Natural killer cell (primary cell): ENCODE measurements at regions not wholly inside any gene's neighbourhood (a gene's known extent, or its start where the extent isn't known, plus 50 kb on each side); places are given as distances from the start of the nearest gene placed in this dataset.

Source experiments
- ATAC-seq, 3 donors: fragments of 150-1000 bp in 2 of 3; fragments of 200-7000 bp in 1 of 3; cut with Tn5 transposase; 1 replicate in 1 of 3; 2 replicates in 2 of 3; pipeline ENCODE4 v1.10.0; 2021; ENCODE audit warnings: mild to moderate bottlenecking in 2 of 3, moderate library complexity in 2 of 3
- DNase-seq, 2 donors: peaks; one replicate each; pipeline versions ENCODE4 v3.0.0 to v3.0.0-alpha.2; 2013 to 2021; ENCODE audit warnings: mixed read lengths in 1 of 2
- H3K27ac ChIP-seq: one replicate; pipeline ENCODE4 v1.5.1; 2013; ENCODE audit warnings: mild to moderate bottlenecking, low read length
- H3K27me3 ChIP-seq: one replicate; pipeline ENCODE4 v1.6.1; 2013; ENCODE audit warnings: low read length; ENCODE audit not compliant: control insufficient read depth, insufficient read depth
- H3K36me3 ChIP-seq: one replicate; pipeline ENCODE4 v1.6.1; 2013; ENCODE audit warnings: low read length; ENCODE audit not compliant: control insufficient read depth, insufficient read depth
- H3K4me1 ChIP-seq: one replicate; pipeline ENCODE4 v1.6.1; 2013; ENCODE audit warnings: low read length; ENCODE audit not compliant: control insufficient read depth, insufficient read depth
- H3K4me3 ChIP-seq: one replicate; pipeline ENCODE4 v1.5.1; 2013; ENCODE audit warnings: low read length
- H3K9me3 ChIP-seq: one replicate; pipeline ENCODE4 v1.6.1; 2013; ENCODE audit warnings: low read length; ENCODE audit not compliant: control insufficient read depth, insufficient read depth
- H3K27ac Mint-ChIP-seq, 2 donors: one replicate each; pipeline ENCODE4 v1.8.0; 2022; ENCODE audit warnings: mild to moderate bottlenecking in 2 of 2, mixed read lengths in 2 of 2, moderate library complexity in 1 of 2
- H3K27me3 Mint-ChIP-seq, 2 donors: one replicate each; pipeline ENCODE4 v1.8.0; 2022; ENCODE audit warnings: low read depth in 2 of 2, mixed read lengths in 2 of 2
- H3K36me3 Mint-ChIP-seq: one replicate; pipeline ENCODE4 v1.8.0; 2022; ENCODE audit warnings: mixed read lengths
- H3K4me1 Mint-ChIP-seq, 2 donors: one replicate each; pipeline ENCODE4 v1.8.0; 2022; ENCODE audit warnings: mixed read lengths in 2 of 2
- H3K4me3 Mint-ChIP-seq: one replicate; pipeline ENCODE4 v1.8.0; 2022; ENCODE audit warnings: mild to moderate bottlenecking, moderate library complexity, mixed read lengths
- H3K9me3 Mint-ChIP-seq, 2 donors: one replicate each; pipeline ENCODE4 v1.8.0; 2022; ENCODE audit warnings: mixed read lengths in 2 of 2
- CTCF ChIP-seq: fragments of 200-600 bp; IDR thresholded peaks from one replicate; pipeline ENCODE4 v1.8.0; 2022; ENCODE audit warnings: antibody characterized with exemption
- WGBS: methylation state at CpG from one replicate; pipeline ENCODE4 v1.1.7; 2013; ENCODE audit warnings: missing lambda C conversion rate; ENCODE audit not compliant: insufficient coverage; 5-methylcytosine and 5-hydroxymethylcytosine counted together
- intact Hi-C: fragments of 100-400 bp; cut with micrococcal nuclease; formaldehyde crosslinking; loops from one replicate; pipeline ENCODE4 v1.14.2; 2022

GRCh38 chrX:137646472-137646871, 80.5 kb downstream of the ZIC3 start:
- no peaks in the 10 kb centered on the region for H3K27me3 ChIP-seq
- ATAC-seq (no peak), DNase-seq (no peak)
- H3K9me3 ChIP-seq: no peaks in the 10 kb centered on the region
- intact Hi-C loops: no loop called here
- H3K4me3 Mint-ChIP-seq: no peak overlapping the region
- WGBS: 78% methylated on average over 4 of the region's 4 CpGs
- H3K27me3 Mint-ChIP-seq: peaks cover 3 to 8% of the 10 kb centered on the region in 2 donors
- no peak overlapping the region for H3K4me3 ChIP-seq
- H3K27ac ChIP-seq: no peak overlapping the region
- no peaks in the 10 kb centered on the region for H3K36me3 Mint-ChIP-seq
- H3K36me3 ChIP-seq: no peaks in the 10 kb centered on the region
- H3K9me3 Mint-ChIP-seq: no peaks in the 10 kb centered on the region
- no peak for TF ChIP-seq CTCF
- no peaks in the 10 kb centered on the region for H3K4me1 ChIP-seq
- H3K4me1 Mint-ChIP-seq: no peaks in the 10 kb centered on the region
- no peak overlapping the region for H3K27ac Mint-ChIP-seq

- H3K27ac ChIP-seq: no peak overlapping the region
- intact Hi-C loops: no loop called here
- Mint-ChIP-seq H3K4me3 (no peak overlapping the region), H3K27ac (no peak overlapping the region), H3K9me3 (peaks cover 0 to 2% of the 10 kb centered on the region in 2 donors), H3K4me1 (no peaks in the 10 kb centered on the region), H3K27me3 (peaks cover 0 to 3% of the 10 kb centered on the region in 2 donors), H3K36me3 (no peaks in the 10 kb centered on the region)
- ATAC-seq (no peak), DNase-seq (no peak)
- no peaks in the 10 kb centered on the region for H3K4me1 ChIP-seq
- WGBS: 85% methylated on average over 2 of the region's 2 CpGs
- H3K9me3 ChIP-seq: no peaks in the 10 kb centered on the region
- no peak overlapping the region for H3K4me3 ChIP-seq
- H3K27me3 ChIP-seq: no peaks in the 10 kb centered on the region
- H3K36me3 ChIP-seq: no peaks in the 10 kb centered on the region
- no peak for TF ChIP-seq CTCF
Measured at GRCh38 chrX:137651647-137652046, 85.7 kb downstream of the ZIC3 start.

- no peak overlapping the region for H3K4me3 ChIP-seq
- H3K4me3 Mint-ChIP-seq: no peak overlapping the region
- no peaks in the 10 kb centered on the region for H3K36me3 Mint-ChIP-seq
- WGBS: 81% methylated on average over 3 of the region's 3 CpGs
- ATAC-seq (no peak), DNase-seq (no peak)
- no peak for TF ChIP-seq CTCF
- no peaks in the 10 kb centered on the region for H3K27me3 ChIP-seq
- intact Hi-C loops: no loop called here
- H3K4me1 Mint-ChIP-seq: no peaks in the 10 kb centered on the region
- no peaks in the 10 kb centered on the region for H3K4me1 ChIP-seq
- no peaks in the 10 kb centered on the region for H3K9me3 ChIP-seq
- no peak overlapping the region for H3K27ac Mint-ChIP-seq
- H3K36me3 ChIP-seq: no peaks in the 10 kb centered on the region
- H3K9me3 Mint-ChIP-seq: peaks cover 0 to 2% of the 10 kb centered on the region in 2 donors
- no peak overlapping the region for H3K27ac ChIP-seq
- H3K27me3 Mint-ChIP-seq: no peaks in the 10 kb centered on the region
Measured at GRCh38 chrX:137652086-137652485, 86.2 kb downstream of the ZIC3 start.

- Histone ChIP-seq H3K4me3 (no peak overlapping the region), H3K27me3 (no peaks in the 10 kb centered on the region)
Measured at GRCh38 chrX:137654481-137654880, 88.6 kb downstream of the ZIC3 start.

More at GRCh38 chrX:137654481-137654880, 88.6 kb downstream of the ZIC3 start:
- Histone ChIP-seq H3K4me1 (no peaks in the 10 kb centered on the region), H3K9me3 (no peaks in the 10 kb centered on the region), H3K27ac (no peak overlapping the region), H3K36me3 (no peaks in the 10 kb centered on the region)
- Mint-ChIP-seq H3K36me3 (no peaks in the 10 kb centered on the region), H3K27ac (no peak overlapping the region), H3K9me3 (peaks cover 0 to 2% of the 10 kb centered on the region in 2 donors), H3K4me1 (no peaks in the 10 kb centered on the region), H3K4me3 (no peak overlapping the region), H3K27me3 (no peaks in the 10 kb centered on the region)
- no peak for ATAC-seq
- no peak for TF ChIP-seq CTCF
- intact Hi-C loops: no loop called here
- DNase-seq: no peak
